GM23338 (cell line): ENCODE measurements at regions not wholly inside any gene's neighbourhood (a gene's known extent, or its start where the extent isn't known, plus 50 kb on each side); places are given as distances from the start of the nearest gene placed in this dataset.

ENCODE experiments used
- ATAC-seq: fragments of 200-7000 bp; cut with Tn5 transposase; 3 replicates; pipeline ENCODE4 v1.9.1; 2020
- DNase-seq: peaks from one replicate; pipeline ENCODE4 v3.0.0-alpha.2; 2015; ENCODE audit warnings: low spot score
- H2AFZ ChIP-seq: fragments of 200-600 bp; sonication (generic); 2 replicates; pipeline ENCODE4 v1.8.0; 2016; ENCODE audit warnings: antibody characterized with exemption, mild to moderate bottlenecking, moderate library complexity
- H3F3A ChIP-seq: fragments of 200-600 bp; sonication (generic); replicated peaks from 2 replicates; pipeline ENCODE4 v1.8.0; 2017; ENCODE audit warnings: antibody characterized with exemption, mixed run types, low read depth
- H3K27ac ChIP-seq: fragments of 200-600 bp; sonication (generic); 2 replicates; pipeline ENCODE4 v1.6.1; 2016; ENCODE audit warnings: low read depth
- H3K27me3 ChIP-seq: fragments of 200-600 bp; sonication (generic); 2 replicates; pipeline ENCODE4 v1.8.0; 2016; ENCODE audit warnings: mild to moderate bottlenecking, mixed run types, moderate library complexity; ENCODE audit not compliant: insufficient read depth
- H3K36me3 ChIP-seq: fragments of 200-600 bp; sonication (generic); 2 replicates; pipeline ENCODE4 v1.8.0; 2016; ENCODE audit warnings: mild to moderate bottlenecking; ENCODE audit not compliant: insufficient read depth
- H3K4me1 ChIP-seq: fragments of 200-600 bp; sonication (generic); 2 replicates; pipeline ENCODE4 v1.8.0; 2016; ENCODE audit warnings: mild to moderate bottlenecking, moderate library complexity; ENCODE audit not compliant: insufficient read depth
- H3K4me2 ChIP-seq: fragments of 200-600 bp; sonication (generic); 2 replicates; pipeline ENCODE4 v1.7.1; 2017; ENCODE audit warnings: mixed run types
- H3K4me3 ChIP-seq: fragments of 200-600 bp; sonication (generic); 2 replicates; pipeline ENCODE4 v1.6.1; 2016; ENCODE audit warnings: mixed run types
- H3K79me2 ChIP-seq: fragments of 200-600 bp; sonication (generic); replicated peaks from 2 replicates; pipeline ENCODE4 v1.8.0; 2017; ENCODE audit warnings: mild to moderate bottlenecking; ENCODE audit not compliant: insufficient read depth
- H3K9me2 ChIP-seq: fragments of 200-600 bp; sonication (generic); 2 replicates; pipeline ENCODE4 v1.8.0; 2017; ENCODE audit not compliant: insufficient read depth
- H4K20me1 ChIP-seq: fragments of 200-600 bp; sonication (generic); replicated peaks from 2 replicates; pipeline ENCODE4 v1.8.0; 2017; ENCODE audit warnings: mild to moderate bottlenecking; ENCODE audit not compliant: insufficient read depth
- H3K27ac Mint-ChIP-seq: 2 replicates; pipeline ENCODE4 v1.8.0; 2020; ENCODE audit warnings: inconsistent platforms, mild to moderate bottlenecking, moderate library complexity, mixed read lengths
- H3K27me3 Mint-ChIP-seq: 3 replicates; pipeline ENCODE4 v1.8.0; 2022; ENCODE audit warnings: low read depth, mild to moderate bottlenecking, moderate library complexity, mixed read lengths, inconsistent platforms; ENCODE audit not compliant: insufficient read depth, poor library complexity
- H3K36me3 Mint-ChIP-seq: 3 replicates; pipeline ENCODE4 v1.8.0; 2021; ENCODE audit warnings: low read depth, mild to moderate bottlenecking, inconsistent platforms, moderate library complexity, mixed read lengths
- H3K4me1 Mint-ChIP-seq: 3 replicates; pipeline ENCODE4 v1.8.0; 2020; ENCODE audit warnings: mild to moderate bottlenecking, inconsistent platforms, mixed read lengths
- H3K4me3 Mint-ChIP-seq: 3 replicates; pipeline ENCODE4 v1.8.0; 2021; ENCODE audit warnings: moderate library complexity, mild to moderate bottlenecking, inconsistent platforms, mixed read lengths
- H3K9me3 Mint-ChIP-seq: 3 replicates; pipeline ENCODE4 v1.8.0; 2020; ENCODE audit warnings: moderate library complexity, mild to moderate bottlenecking, inconsistent platforms, mixed read lengths
- EZH2 ChIP-seq: fragments of 200-600 bp; sonication (generic); IDR thresholded peaks from one replicate; pipeline ENCODE4 v1.8.0; 2017; ENCODE audit warnings: antibody characterized with exemption, mild to moderate bottlenecking, low read depth; ENCODE audit not compliant: unreplicated experiment
- EZH2phosphoT487 ChIP-seq: fragments of 200-600 bp; sonication (generic); IDR thresholded peaks from one replicate; pipeline ENCODE4 v1.8.1; 2018; ENCODE audit warnings: antibody characterized with exemption; ENCODE audit not compliant: unreplicated experiment
- NANOG ChIP-seq: IDR thresholded peaks from 2 replicates; pipeline ENCODE4 v1.6.1; 2016; ENCODE audit warnings: antibody characterized with exemption, borderline replicate concordance
- TF ChIP-seq, protein P1 (sequence below), 2 experiments: fragments of 200-600 bp in 1 of 2; sonication (generic) in 1 of 2; conservative IDR thresholded peaks; 2 replicates each; pipeline versions ENCODE4 v1.5.1 to v1.6.1; 2016 to 2017; ENCODE audit warnings: antibody characterized with exemption in 2 of 2, low read depth in 2 of 2, mild to moderate bottlenecking in 2 of 2, moderate library complexity in 1 of 2
- TF ChIP-seq, protein P2 (sequence below): IDR thresholded peaks from one replicate; pipeline ENCODE4 v1.6.1; 2018; ENCODE audit warnings: antibody characterized with exemption; ENCODE audit not compliant: unreplicated experiment
- TF ChIP-seq, protein P3 (sequence below): fragments of 250-450 bp; sonication (Bioruptor Pico); IDR thresholded peaks from 2 replicates; pipeline ENCODE4 v1.5.0; 2020; ENCODE audit warnings: mild to moderate bottlenecking, moderate library complexity

DNA sequence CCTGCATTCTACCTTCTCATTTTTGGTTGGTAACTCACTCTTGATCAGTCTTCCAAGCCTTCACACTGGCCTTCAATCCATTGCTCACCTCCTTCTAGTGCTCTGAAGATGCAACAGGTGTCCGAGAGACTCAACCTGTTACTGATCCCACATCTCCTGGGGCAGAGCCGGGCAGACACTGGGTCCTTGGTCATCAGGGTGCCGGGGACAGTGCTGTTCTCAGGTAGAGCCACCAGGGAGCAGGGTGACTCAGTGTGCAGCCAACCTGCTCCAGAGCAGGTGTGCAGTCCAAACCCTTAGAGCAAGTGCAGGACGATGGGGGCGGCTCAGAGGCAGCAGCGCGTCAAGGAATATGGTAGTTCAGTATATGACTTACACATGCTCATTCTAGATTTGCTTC lies 188.4 kb downstream of the DHX15 start:
- no peaks in the 10 kb centered on the region for H3F3A ChIP-seq
- peaks cover 2% of the 10 kb centered on the region; the same call in 2 of the 3 replicates for H3K4me1 Mint-ChIP-seq
- peak; percentile 56 for DNase-seq
- H3K9me2 ChIP-seq: no peaks in the 10 kb centered on the region
- no peaks in the 10 kb centered on the region for H3K36me3 Mint-ChIP-seq
- H3K4me3 ChIP-seq: no peak overlapping the region
- H4K20me1 ChIP-seq: no peaks in the 10 kb centered on the region
- no peaks in the 10 kb centered on the region for H3K79me2 ChIP-seq
- H2AFZ ChIP-seq: no peak overlapping the region
- no peaks in the 10 kb centered on the region for H3K27me3 ChIP-seq
- H3K27ac Mint-ChIP-seq: no peak overlapping the region
- no peaks in the 10 kb centered on the region for H3K36me3 ChIP-seq
- H3K4me3 Mint-ChIP-seq: no peak overlapping the region
- no peaks in the 10 kb centered on the region for H3K27me3 Mint-ChIP-seq
- 0 out of 2 replicates have a peak, but pooled peaks cover under 1% of the 10 kb centered on the region for H3K4me1 ChIP-seq
- no peak overlapping the region for H3K27ac ChIP-seq
- ATAC-seq: peak; percentile 80
- H3K4me2 ChIP-seq: no peak overlapping the region
- H3K9me3 Mint-ChIP-seq: no peaks in the 10 kb centered on the region
- no peak for TF ChIP-seq EZH2phosphoT487
- TF ChIP-seq, protein P1, sequence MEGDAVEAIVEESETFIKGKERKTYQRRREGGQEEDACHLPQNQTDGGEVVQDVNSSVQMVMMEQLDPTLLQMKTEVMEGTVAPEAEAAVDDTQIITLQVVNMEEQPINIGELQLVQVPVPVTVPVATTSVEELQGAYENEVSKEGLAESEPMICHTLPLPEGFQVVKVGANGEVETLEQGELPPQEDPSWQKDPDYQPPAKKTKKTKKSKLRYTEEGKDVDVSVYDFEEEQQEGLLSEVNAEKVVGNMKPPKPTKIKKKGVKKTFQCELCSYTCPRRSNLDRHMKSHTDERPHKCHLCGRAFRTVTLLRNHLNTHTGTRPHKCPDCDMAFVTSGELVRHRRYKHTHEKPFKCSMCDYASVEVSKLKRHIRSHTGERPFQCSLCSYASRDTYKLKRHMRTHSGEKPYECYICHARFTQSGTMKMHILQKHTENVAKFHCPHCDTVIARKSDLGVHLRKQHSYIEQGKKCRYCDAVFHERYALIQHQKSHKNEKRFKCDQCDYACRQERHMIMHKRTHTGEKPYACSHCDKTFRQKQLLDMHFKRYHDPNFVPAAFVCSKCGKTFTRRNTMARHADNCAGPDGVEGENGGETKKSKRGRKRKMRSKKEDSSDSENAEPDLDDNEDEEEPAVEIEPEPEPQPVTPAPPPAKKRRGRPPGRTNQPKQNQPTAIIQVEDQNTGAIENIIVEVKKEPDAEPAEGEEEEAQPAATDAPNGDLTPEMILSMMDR (conservative IDR thresholded peaks at IDR 0.05; ENCODE audit: low read depth in 2 of 2): peak; percentile 43 to 66

DNA sequence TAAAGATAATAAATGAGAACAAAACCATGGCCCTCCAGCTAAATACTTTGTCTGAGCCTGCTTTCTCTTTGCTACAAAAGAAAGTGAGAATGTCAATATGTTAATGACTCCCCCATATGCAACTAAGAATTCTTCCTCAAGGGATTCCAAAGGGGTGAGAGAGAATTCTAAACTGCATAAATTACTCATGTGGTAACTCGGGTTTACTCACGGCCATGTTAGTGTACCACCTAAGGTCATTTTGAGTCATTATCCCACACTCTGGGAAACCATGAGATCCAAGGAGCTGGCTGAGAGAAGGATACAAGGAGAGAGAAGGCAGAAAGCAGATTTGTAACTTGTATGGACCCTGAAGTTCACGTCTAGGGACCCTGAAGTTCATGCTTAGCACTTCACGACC lies 190.3 kb downstream of the DHX15 start:
- Histone ChIP-seq H3K4me3 (no peak overlapping the region), H3K79me2 (no peaks in the 10 kb centered on the region), H3K36me3 (no peaks in the 10 kb centered on the region), H3K9me2 (no peaks in the 10 kb centered on the region), H3K4me2 (no peak overlapping the region), H2AFZ (no peak overlapping the region), H3K4me1 (peaks cover 6% of the 10 kb centered on the region; the same call in 1 of the 2 replicates), H3K27ac (no peak overlapping the region), H4K20me1 (no peaks in the 10 kb centered on the region), H3K27me3 (no peaks in the 10 kb centered on the region), H3F3A (no peaks in the 10 kb centered on the region)
- no peaks in the 10 kb centered on the region for H3K9me3 Mint-ChIP-seq
- H3K4me3 Mint-ChIP-seq: no peak overlapping the region
- H3K27me3 Mint-ChIP-seq: no peaks in the 10 kb centered on the region
- H3K36me3 Mint-ChIP-seq: no peaks in the 10 kb centered on the region
- ATAC-seq (peak; percentile 59), DNase-seq (peak; percentile 65)
- H3K27ac Mint-ChIP-seq: no peak overlapping the region
- peaks cover 5% of the 10 kb centered on the region; the same call in 2 of the 3 replicates for H3K4me1 Mint-ChIP-seq
- no peak for TF ChIP-seq NANOG
- TF ChIP-seq EZH2: no peak
- TF ChIP-seq, protein P1 (conservative IDR thresholded peaks at IDR 0.05; ENCODE audit: low read depth in 2 of 2): no peak
- TF ChIP-seq, protein P2, sequence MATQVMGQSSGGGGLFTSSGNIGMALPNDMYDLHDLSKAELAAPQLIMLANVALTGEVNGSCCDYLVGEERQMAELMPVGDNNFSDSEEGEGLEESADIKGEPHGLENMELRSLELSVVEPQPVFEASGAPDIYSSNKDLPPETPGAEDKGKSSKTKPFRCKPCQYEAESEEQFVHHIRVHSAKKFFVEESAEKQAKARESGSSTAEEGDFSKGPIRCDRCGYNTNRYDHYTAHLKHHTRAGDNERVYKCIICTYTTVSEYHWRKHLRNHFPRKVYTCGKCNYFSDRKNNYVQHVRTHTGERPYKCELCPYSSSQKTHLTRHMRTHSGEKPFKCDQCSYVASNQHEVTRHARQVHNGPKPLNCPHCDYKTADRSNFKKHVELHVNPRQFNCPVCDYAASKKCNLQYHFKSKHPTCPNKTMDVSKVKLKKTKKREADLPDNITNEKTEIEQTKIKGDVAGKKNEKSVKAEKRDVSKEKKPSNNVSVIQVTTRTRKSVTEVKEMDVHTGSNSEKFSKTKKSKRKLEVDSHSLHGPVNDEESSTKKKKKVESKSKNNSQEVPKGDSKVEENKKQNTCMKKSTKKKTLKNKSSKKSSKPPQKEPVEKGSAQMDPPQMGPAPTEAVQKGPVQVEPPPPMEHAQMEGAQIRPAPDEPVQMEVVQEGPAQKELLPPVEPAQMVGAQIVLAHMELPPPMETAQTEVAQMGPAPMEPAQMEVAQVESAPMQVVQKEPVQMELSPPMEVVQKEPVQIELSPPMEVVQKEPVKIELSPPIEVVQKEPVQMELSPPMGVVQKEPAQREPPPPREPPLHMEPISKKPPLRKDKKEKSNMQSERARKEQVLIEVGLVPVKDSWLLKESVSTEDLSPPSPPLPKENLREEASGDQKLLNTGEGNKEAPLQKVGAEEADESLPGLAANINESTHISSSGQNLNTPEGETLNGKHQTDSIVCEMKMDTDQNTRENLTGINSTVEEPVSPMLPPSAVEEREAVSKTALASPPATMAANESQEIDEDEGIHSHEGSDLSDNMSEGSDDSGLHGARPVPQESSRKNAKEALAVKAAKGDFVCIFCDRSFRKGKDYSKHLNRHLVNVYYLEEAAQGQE: no peak
- TF ChIP-seq, protein P3, sequence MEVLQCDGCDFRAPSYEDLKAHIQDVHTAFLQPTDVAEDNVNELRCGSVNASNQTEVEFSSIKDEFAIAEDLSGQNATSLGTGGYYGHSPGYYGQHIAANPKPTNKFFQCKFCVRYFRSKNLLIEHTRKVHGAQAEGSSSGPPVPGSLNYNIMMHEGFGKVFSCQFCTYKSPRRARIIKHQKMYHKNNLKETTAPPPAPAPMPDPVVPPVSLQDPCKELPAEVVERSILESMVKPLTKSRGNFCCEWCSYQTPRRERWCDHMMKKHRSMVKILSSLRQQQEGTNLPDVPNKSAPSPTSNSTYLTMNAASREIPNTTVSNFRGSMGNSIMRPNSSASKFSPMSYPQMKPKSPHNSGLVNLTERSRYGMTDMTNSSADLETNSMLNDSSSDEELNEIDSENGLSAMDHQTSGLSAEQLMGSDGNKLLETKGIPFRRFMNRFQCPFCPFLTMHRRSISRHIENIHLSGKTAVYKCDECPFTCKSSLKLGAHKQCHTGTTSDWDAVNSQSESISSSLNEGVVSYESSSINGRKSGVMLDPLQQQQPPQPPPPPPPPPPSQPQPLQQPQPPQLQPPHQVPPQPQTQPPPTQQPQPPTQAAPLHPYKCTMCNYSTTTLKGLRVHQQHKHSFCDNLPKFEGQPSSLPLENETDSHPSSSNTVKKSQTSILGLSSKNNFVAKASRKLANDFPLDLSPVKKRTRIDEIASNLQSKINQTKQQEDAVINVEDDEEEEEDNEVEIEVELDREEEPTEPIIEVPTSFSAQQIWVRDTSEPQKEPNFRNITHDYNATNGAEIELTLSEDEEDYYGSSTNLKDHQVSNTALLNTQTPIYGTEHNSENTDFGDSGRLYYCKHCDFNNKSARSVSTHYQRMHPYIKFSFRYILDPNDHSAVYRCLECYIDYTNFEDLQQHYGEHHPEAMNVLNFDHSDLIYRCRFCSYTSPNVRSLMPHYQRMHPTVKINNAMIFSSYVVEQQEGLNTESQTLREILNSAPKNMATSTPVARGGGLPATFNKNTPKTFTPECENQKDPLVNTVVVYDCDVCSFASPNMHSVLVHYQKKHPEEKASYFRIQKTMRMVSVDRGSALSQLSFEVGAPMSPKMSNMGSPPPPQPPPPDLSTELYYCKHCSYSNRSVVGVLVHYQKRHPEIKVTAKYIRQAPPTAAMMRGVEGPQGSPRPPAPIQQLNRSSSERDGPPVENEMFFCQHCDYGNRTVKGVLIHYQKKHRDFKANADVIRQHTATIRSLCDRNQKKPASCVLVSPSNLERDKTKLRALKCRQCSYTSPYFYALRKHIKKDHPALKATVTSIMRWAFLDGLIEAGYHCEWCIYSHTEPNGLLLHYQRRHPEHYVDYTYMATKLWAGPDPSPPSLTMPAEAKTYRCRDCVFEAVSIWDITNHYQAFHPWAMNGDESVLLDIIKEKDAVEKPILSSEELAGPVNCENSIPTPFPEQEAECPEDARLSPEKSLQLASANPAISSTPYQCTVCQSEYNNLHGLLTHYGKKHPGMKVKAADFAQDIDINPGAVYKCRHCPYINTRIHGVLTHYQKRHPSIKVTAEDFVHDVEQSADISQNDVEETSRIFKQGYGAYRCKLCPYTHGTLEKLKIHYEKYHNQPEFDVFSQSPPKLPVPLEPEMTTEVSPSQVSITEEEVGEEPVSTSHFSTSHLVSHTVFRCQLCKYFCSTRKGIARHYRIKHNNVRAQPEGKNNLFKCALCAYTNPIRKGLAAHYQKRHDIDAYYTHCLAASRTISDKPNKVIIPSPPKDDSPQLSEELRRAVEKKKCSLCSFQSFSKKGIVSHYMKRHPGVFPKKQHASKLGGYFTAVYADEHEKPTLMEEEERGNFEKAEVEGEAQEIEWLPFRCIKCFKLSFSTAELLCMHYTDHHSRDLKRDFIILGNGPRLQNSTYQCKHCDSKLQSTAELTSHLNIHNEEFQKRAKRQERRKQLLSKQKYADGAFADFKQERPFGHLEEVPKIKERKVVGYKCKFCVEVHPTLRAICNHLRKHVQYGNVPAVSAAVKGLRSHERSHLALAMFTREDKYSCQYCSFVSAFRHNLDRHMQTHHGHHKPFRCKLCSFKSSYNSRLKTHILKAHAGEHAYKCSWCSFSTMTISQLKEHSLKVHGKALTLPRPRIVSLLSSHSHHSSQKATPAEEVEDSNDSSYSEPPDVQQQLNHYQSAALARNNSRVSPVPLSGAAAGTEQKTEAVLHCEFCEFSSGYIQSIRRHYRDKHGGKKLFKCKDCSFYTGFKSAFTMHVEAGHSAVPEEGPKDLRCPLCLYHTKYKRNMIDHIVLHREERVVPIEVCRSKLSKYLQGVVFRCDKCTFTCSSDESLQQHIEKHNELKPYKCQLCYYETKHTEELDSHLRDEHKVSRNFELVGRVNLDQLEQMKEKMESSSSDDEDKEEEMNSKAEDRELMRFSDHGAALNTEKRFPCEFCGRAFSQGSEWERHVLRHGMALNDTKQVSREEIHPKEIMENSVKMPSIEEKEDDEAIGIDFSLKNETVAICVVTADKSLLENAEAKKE (CRISPR knock-in tag): no peak
